Loucy (cell line): ENCODE measurements at regions not wholly inside any gene's neighbourhood (a gene's known extent, or its start where the extent isn't known, plus 50 kb on each side); places are given as distances from the start of the nearest gene placed in this dataset.

ENCODE experiments used
- H2AFZ ChIP-seq: fragments of 200-600 bp; sonication (generic); 2 replicates; pipeline ENCODE4 v1.6.0; 2016; ENCODE audit warnings: antibody characterized with exemption, mild to moderate bottlenecking, low read length, moderate library complexity
- H3F3A ChIP-seq: fragments of 200-600 bp; 2 replicates; pipeline ENCODE4 v1.6.0; 2016; ENCODE audit warnings: antibody characterized with exemption, low read depth, mild to moderate bottlenecking
- H3K27me3 ChIP-seq: fragments of 200-600 bp; sonication (generic); 2 replicates; pipeline ENCODE4 v1.6.1; 2014; ENCODE audit warnings: low read length, mild to moderate bottlenecking; ENCODE audit not compliant: insufficient read depth, poor library complexity, severe bottlenecking
- H3K36me3 ChIP-seq: fragments of 200-600 bp; sonication (generic); 2 replicates; pipeline ENCODE4 v1.6.1; 2016; ENCODE audit warnings: low read length; ENCODE audit not compliant: insufficient read depth
- H3K4me1 ChIP-seq: fragments of 200-600 bp; sonication (generic); 2 replicates; pipeline ENCODE4 v1.5.1; 2014; ENCODE audit warnings: low read length, mild to moderate bottlenecking; ENCODE audit not compliant: insufficient read depth, poor library complexity, severe bottlenecking
- H3K4me2 ChIP-seq: fragments of 200-600 bp; sonication (generic); 2 replicates; pipeline ENCODE4 v1.6.0; 2014; ENCODE audit warnings: antibody characterized with exemption, low read length, low read depth, mild to moderate bottlenecking; ENCODE audit not compliant: poor library complexity, severe bottlenecking
- H3K4me3 ChIP-seq: fragments of 200-600 bp; sonication (generic); 2 replicates; pipeline ENCODE4 v1.5.1; 2014; ENCODE audit warnings: low read length, mild to moderate bottlenecking, mixed read lengths; ENCODE audit not compliant: poor library complexity, severe bottlenecking
- H3K79me2 ChIP-seq: fragments of 200-600 bp; sonication (generic); 2 replicates; pipeline ENCODE4 v1.6.1; 2014; ENCODE audit warnings: low read length; ENCODE audit not compliant: insufficient read depth
- H3K9ac ChIP-seq: fragments of 200-600 bp; sonication (generic); 2 replicates; pipeline ENCODE4 v1.6.0; 2014; ENCODE audit warnings: mild to moderate bottlenecking, low read depth, low read length, moderate library complexity; ENCODE audit not compliant: poor library complexity, severe bottlenecking
- H3K9me2 ChIP-seq: fragments of 200-600 bp; sonication (generic); replicated peaks from 2 replicates; pipeline ENCODE4 v1.6.1; 2016; ENCODE audit warnings: low read depth, low read length, mixed read lengths
- H3K9me3 ChIP-seq: fragments of 200-600 bp; sonication (generic); 2 replicates; pipeline ENCODE4 v1.6.1; 2014; ENCODE audit warnings: mild to moderate bottlenecking, antibody characterized with exemption, low read length, low read depth; ENCODE audit not compliant: insufficient read depth
- H4K20me1 ChIP-seq: fragments of 200-600 bp; sonication (generic); 2 replicates; pipeline ENCODE4 v1.6.0; 2014; ENCODE audit warnings: antibody characterized with exemption, low read length, mild to moderate bottlenecking; ENCODE audit not compliant: insufficient read depth, poor library complexity, severe bottlenecking
- CTCF ChIP-seq: fragments of 200-600 bp; sonication (generic); conservative IDR thresholded peaks from 2 replicates; pipeline ENCODE4 v1.5.1; 2014; ENCODE audit warnings: mild to moderate bottlenecking, antibody characterized with exemption, low read length
- EZH2phosphoT487 ChIP-seq: fragments of 200-600 bp; IDR thresholded peaks from 2 replicates; pipeline ENCODE4 v1.6.1; 2018; ENCODE audit warnings: antibody characterized with exemption, mild to moderate bottlenecking, moderate library complexity, borderline replicate concordance

GRCh38 chr17:77020973-77021372, 119.8 kb upstream of the SEC14L1 start:
- H3K9me2 ChIP-seq = no peaks in the 10 kb centered on the region
- H4K20me1 ChIP-seq = no peaks in the 10 kb centered on the region
- H3K4me3 ChIP-seq = no peak overlapping the region
- no peak overlapping the region for H3K9ac ChIP-seq
- no peaks in the 10 kb centered on the region for H3K36me3 ChIP-seq
- H3K4me1 ChIP-seq = no peaks in the 10 kb centered on the region
- no peaks in the 10 kb centered on the region for H3F3A ChIP-seq
- no peak overlapping the region for H3K4me2 ChIP-seq
- TF ChIP-seq CTCF (no peak), EZH2phosphoT487 (no peak)
- H2AFZ ChIP-seq = no peak overlapping the region
- no peaks in the 10 kb centered on the region for H3K27me3 ChIP-seq
- H3K9me3 ChIP-seq = no peaks in the 10 kb centered on the region
- no peaks in the 10 kb centered on the region for H3K79me2 ChIP-seq

GRCh38 chr17:77022766-77023165, 118.0 kb upstream of the SEC14L1 start:
- TF ChIP-seq EZH2phosphoT487 = no peak
- no peak for TF ChIP-seq CTCF
- no peak overlapping the region for H2AFZ ChIP-seq
- no peaks in the 10 kb centered on the region for H3F3A ChIP-seq
- H3K4me2 ChIP-seq = no peak overlapping the region
- H3K27me3 ChIP-seq = no peaks in the 10 kb centered on the region
- no peaks in the 10 kb centered on the region for H3K4me1 ChIP-seq
- no peaks in the 10 kb centered on the region for H3K79me2 ChIP-seq
- no peak overlapping the region for H3K4me3 ChIP-seq
- H3K9ac ChIP-seq = no peak overlapping the region
- H3K36me3 ChIP-seq = no peaks in the 10 kb centered on the region
- no peaks in the 10 kb centered on the region for H3K9me3 ChIP-seq
- no peaks in the 10 kb centered on the region for H3K9me2 ChIP-seq
- no peaks in the 10 kb centered on the region for H4K20me1 ChIP-seq

GRCh38 chr17:77025781-77026180, 115.0 kb upstream of the SEC14L1 start:
- Histone ChIP-seq H3K36me3 (no peaks in the 10 kb centered on the region), H3F3A (no peaks in the 10 kb centered on the region), H3K4me3 (no peak overlapping the region), H3K79me2 (no peaks in the 10 kb centered on the region), H3K9ac (no peak overlapping the region), H3K9me2 (no peaks in the 10 kb centered on the region), H3K4me2 (no peak overlapping the region), H4K20me1 (no peaks in the 10 kb centered on the region), H3K9me3 (no peaks in the 10 kb centered on the region), H3K4me1 (no peaks in the 10 kb centered on the region), H2AFZ (no peak overlapping the region), H3K27me3 (no peaks in the 10 kb centered on the region)
- TF ChIP-seq CTCF = no peak
- TF ChIP-seq EZH2phosphoT487 = no peak
